SK-N-SH treated with all-trans-retinoic acid at 6 μM for 48 hours (cell line): ENCODE measurements at regions not wholly inside any gene's neighbourhood (a gene's known extent, or its start where the extent isn't known, plus 50 kb on each side); places are given as distances from the start of the nearest gene placed in this dataset.
"Not testable (repeated sequence)": the region's sequence is repeated elsewhere in the genome, so short reads cannot be mapped to it uniquely, and the experiment has no call there.

ENCODE experiments used
- ATAC-seq: fragments of 200-7000 bp; cut with Tn5 transposase; 3 replicates; pipeline ENCODE4 v1.9.1; 2020; ENCODE audit warnings: mild to moderate bottlenecking, moderate library complexity
- ARNTL ChIP-seq: fragments of 450-650 bp; formaldehyde crosslinking; IDR thresholded peaks from 2 replicates; pipeline ENCODE4 v1.5.0; 2020; ENCODE audit warnings: low read depth, mild to moderate bottlenecking, moderate library complexity, borderline replicate concordance
- BACH2 ChIP-seq: fragments of 250-450 bp; sonication (Bioruptor Pico); IDR thresholded peaks from 2 replicates; pipeline ENCODE4 v1.9.0; 2021; ENCODE audit warnings: mild to moderate bottlenecking, borderline replicate concordance
- CREB5 ChIP-seq: fragments of 250-450 bp; sonication (Bioruptor Pico); IDR thresholded peaks from 2 replicates; pipeline ENCODE4 v1.5.1; 2020; ENCODE audit warnings: low read depth, mild to moderate bottlenecking, moderate library complexity
- CSDC2 ChIP-seq: fragments of 250-450 bp; sonication (Bioruptor Pico); IDR thresholded peaks from 2 replicates; pipeline ENCODE4 v1.5.0; 2020; ENCODE audit warnings: mild to moderate bottlenecking, moderate library complexity
- CSRNP3 ChIP-seq: fragments of 250-450 bp; sonication (Bioruptor Pico); IDR thresholded peaks from 2 replicates; pipeline ENCODE4 v1.5.1; 2021; ENCODE audit warnings: mild to moderate bottlenecking, moderate library complexity
- ESRRG ChIP-seq: fragments of 250-450 bp; sonication (Bioruptor Pico); IDR thresholded peaks from 2 replicates; pipeline ENCODE4 v1.6.1; 2021; ENCODE audit warnings: mild to moderate bottlenecking
- GLIS3 ChIP-seq: fragments of 250-450 bp; sonication (Bioruptor Pico); IDR thresholded peaks from 2 replicates; pipeline ENCODE4 v1.5.0; 2020; ENCODE audit warnings: mild to moderate bottlenecking, moderate library complexity
- ISL1 ChIP-seq: fragments of 250-450 bp; sonication (Bioruptor Pico); IDR thresholded peaks from 2 replicates; pipeline ENCODE4 v2.1.2; 2022; ENCODE audit warnings: mild to moderate bottlenecking, moderate library complexity
- OSR1 ChIP-seq: fragments of 250-450 bp; sonication (Bioruptor Pico); IDR thresholded peaks from 2 replicates; pipeline ENCODE4 v1.8.0; 2022; ENCODE audit warnings: moderate library complexity, mild to moderate bottlenecking, inconsistent platforms
- PPARA ChIP-seq: fragments of 250-450 bp; sonication (Bioruptor Pico); IDR thresholded peaks from 2 replicates; pipeline ENCODE4 v1.5.0; 2020; ENCODE audit warnings: mild to moderate bottlenecking, borderline replicate concordance
- RARB ChIP-seq: fragments of 250-450 bp; sonication (Bioruptor Pico); IDR thresholded peaks from 2 replicates; pipeline ENCODE4 v1.8.0; 2021; ENCODE audit warnings: mild to moderate bottlenecking, moderate library complexity
- SNAI2 ChIP-seq: fragments of 250-450 bp; sonication (Bioruptor Pico); IDR thresholded peaks from 2 replicates; pipeline ENCODE4 v1.5.0; 2020; ENCODE audit warnings: mild to moderate bottlenecking, moderate library complexity
- TCF4 ChIP-seq: fragments of 250-450 bp; sonication (Bioruptor Pico); IDR thresholded peaks from 2 replicates; pipeline ENCODE4 v1.8.0; 2021; ENCODE audit warnings: mild to moderate bottlenecking, moderate library complexity, borderline replicate concordance
- TOX ChIP-seq: fragments of 250-450 bp; sonication (Bioruptor Pico); IDR thresholded peaks from 2 replicates; pipeline ENCODE4 v1.8.0; 2021; ENCODE audit warnings: mild to moderate bottlenecking, moderate library complexity, borderline replicate concordance
- ZC3H10 ChIP-seq: fragments of 250-450 bp; sonication (Bioruptor Pico); IDR thresholded peaks from 2 replicates; pipeline ENCODE4 v1.5.1; 2021; ENCODE audit warnings: mild to moderate bottlenecking, moderate library complexity
- ZFP3 ChIP-seq: fragments of 250-450 bp; sonication (Bioruptor Pico); IDR thresholded peaks from 2 replicates; pipeline ENCODE4 v1.5.0; 2020; ENCODE audit warnings: mild to moderate bottlenecking, moderate library complexity
- ZFP30 ChIP-seq: fragments of 450-650 bp; formaldehyde crosslinking; IDR thresholded peaks from 2 replicates; pipeline ENCODE4 v1.5.0; 2022; ENCODE audit warnings: mild to moderate bottlenecking, moderate library complexity
- ZNF565 ChIP-seq: fragments of 450-650 bp; formaldehyde crosslinking; conservative IDR thresholded peaks from 2 replicates; pipeline ENCODE4 v1.5.0; 2020; ENCODE audit warnings: low read depth, mild to moderate bottlenecking, moderate library complexity
- ZNF70 ChIP-seq: fragments of 450-650 bp; formaldehyde crosslinking; IDR thresholded peaks from 2 replicates; pipeline ENCODE4 v1.5.0; 2020; ENCODE audit warnings: mild to moderate bottlenecking, moderate library complexity
- ZNF8 ChIP-seq: fragments of 450-650 bp; formaldehyde crosslinking; IDR thresholded peaks from 2 replicates; pipeline ENCODE4 v1.5.0; 2020; ENCODE audit warnings: mild to moderate bottlenecking, moderate library complexity
- TF ChIP-seq, protein P1 (sequence below): fragments of 250-450 bp; sonication (Bioruptor Pico); IDR thresholded peaks from 2 replicates; pipeline ENCODE4 v1.8.0; 2021; ENCODE audit warnings: low read depth, mild to moderate bottlenecking, moderate library complexity, borderline replicate concordance
- TF ChIP-seq, protein P2 (sequence below): fragments of 250-450 bp; sonication (Bioruptor Pico); IDR thresholded peaks from 2 replicates; pipeline ENCODE4 v1.5.0; 2020; ENCODE audit warnings: mild to moderate bottlenecking, moderate library complexity

DNA sequence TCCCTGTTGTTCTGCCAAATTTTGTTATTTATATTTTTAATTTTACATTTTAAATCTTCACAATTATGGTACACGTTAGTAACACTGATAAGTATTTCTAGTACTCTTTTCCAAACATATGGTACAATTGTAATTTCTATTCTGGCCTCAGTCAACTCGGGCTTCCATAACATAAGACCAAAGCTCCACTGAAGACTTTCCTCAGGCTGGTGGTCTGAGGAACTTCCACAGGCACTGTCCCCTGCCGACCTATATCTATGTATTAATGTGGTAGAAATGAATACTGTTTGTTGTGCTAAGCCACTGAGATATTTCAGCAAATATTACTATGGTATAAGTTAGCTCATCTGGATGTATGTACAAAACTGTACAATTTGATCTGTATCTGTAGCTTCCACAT, 407.6 kb upstream of the ZNF804A start:
- no peak for TF ChIP-seq ZFP30 (CRISPR knock-in tag)
- TF ChIP-seq SNAI2 (CRISPR knock-in tag): no peak
- TF ChIP-seq ZNF8 (CRISPR knock-in tag): no peak
- TF ChIP-seq RARB (CRISPR knock-in tag): no peak
- TF ChIP-seq ZNF70: no peak
- no peak for TF ChIP-seq GLIS3 (CRISPR knock-in tag)
- TF ChIP-seq TCF4 (CRISPR knock-in tag): no peak
- TF ChIP-seq BACH2: no peak
- no peak for TF ChIP-seq CREB5 (CRISPR knock-in tag)
- TF ChIP-seq ARNTL: no peak
- no peak for TF ChIP-seq CSDC2 (CRISPR knock-in tag)
- no peak for TF ChIP-seq ZFP3 (CRISPR knock-in tag)
- TF ChIP-seq, all 23 proteins: peak for 0
- ATAC-seq: no peak

DNA sequence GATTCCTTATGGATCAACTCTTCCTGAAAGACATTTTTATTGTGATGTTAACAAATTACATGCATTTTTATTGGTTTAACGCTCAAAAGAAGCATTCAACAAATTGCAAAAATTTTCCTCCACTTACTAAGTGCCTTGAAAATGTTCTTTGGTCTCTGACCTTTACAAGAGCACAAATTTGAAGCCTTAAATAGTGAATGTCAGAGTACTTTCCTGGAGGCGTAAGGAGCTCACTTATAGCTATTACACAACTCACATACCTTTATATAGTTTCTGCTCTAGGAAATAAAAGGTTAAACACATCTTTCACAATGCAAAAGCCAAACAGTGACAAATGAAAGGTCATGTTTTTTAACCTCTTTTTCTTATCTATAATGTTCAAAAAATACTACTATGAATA, 405.7 kb upstream of the ZNF804A start:
- ATAC-seq: no peak
- no peak for TF ChIP-seq CSDC2 (CRISPR knock-in tag)
- no peak for TF ChIP-seq ARNTL
- no peak for TF ChIP-seq CSRNP3 (CRISPR knock-in tag)
- TF ChIP-seq ZNF70: no peak
- TF ChIP-seq SNAI2 (CRISPR knock-in tag): no peak

- TF ChIP-seq CREB5 (CRISPR knock-in tag): no peak
- no peak for TF ChIP-seq ZC3H10 (CRISPR knock-in tag)
- ATAC-seq: no peak
Measured at GRCh38 chr2:184197413-184197812, 400.9 kb upstream of the ZNF804A start.

DNA sequence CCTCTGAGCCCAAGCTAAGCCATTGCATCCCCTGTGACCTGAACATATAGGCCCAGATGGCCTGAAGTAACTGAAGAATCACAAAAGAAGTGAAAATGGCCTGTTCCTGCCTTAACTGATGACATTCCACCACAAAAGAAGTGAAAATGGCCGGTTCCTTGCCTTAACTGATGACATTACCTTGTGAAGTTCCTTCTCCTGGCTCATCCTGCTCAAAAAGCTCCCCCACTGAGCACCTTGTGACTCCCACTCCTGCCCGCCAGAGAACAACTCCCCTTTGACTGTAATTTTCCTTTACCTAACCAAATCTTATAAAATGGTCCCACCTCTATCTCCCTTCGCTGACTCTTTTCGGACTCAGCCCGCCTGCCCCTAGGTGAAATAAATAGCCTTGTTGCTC, 399.5 kb upstream of the ZNF804A start:
- not testable (repeated sequence) for ATAC-seq

GRCh38 chr2:184199274-184199673, 399.1 kb upstream of the ZNF804A start:
- no peak for ATAC-seq
- TF ChIP-seq CSRNP3 (CRISPR knock-in tag) (no peak), RARB (CRISPR knock-in tag) (no peak), ZNF70 (no peak), TCF4 (CRISPR knock-in tag) (no peak), ZC3H10 (CRISPR knock-in tag) (no peak), ARNTL (no peak), ZFP30 (CRISPR knock-in tag) (no peak), ZNF565 (CRISPR knock-in tag) (no peak), TOX (CRISPR knock-in tag) (no peak), CREB5 (CRISPR knock-in tag) (no peak), BACH2 (no peak), ISL1 (CRISPR knock-in tag) (no peak), ZFP3 (CRISPR knock-in tag) (no peak), OSR1 (CRISPR knock-in tag) (no peak), ESRRG (no peak), PPARA (no peak), SNAI2 (CRISPR knock-in tag) (no peak), ZNF8 (CRISPR knock-in tag) (no peak)
- TF ChIP-seq, protein P1, sequence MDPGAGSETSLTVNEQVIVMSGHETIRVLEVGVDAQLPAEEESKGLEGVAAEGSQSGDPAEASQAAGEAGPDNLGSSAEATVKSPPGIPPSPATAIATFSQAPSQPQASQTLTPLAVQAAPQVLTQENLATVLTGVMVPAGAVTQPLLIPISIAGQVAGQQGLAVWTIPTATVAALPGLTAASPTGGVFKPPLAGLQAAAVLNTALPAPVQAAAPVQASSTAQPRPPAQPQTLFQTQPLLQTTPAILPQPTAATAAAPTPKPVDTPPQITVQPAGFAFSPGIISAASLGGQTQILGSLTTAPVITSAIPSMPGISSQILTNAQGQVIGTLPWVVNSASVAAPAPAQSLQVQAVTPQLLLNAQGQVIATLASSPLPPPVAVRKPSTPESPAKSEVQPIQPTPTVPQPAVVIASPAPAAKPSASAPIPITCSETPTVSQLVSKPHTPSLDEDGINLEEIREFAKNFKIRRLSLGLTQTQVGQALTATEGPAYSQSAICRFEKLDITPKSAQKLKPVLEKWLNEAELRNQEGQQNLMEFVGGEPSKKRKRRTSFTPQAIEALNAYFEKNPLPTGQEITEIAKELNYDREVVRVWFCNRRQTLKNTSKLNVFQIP: no peak
- TF ChIP-seq, protein P2, sequence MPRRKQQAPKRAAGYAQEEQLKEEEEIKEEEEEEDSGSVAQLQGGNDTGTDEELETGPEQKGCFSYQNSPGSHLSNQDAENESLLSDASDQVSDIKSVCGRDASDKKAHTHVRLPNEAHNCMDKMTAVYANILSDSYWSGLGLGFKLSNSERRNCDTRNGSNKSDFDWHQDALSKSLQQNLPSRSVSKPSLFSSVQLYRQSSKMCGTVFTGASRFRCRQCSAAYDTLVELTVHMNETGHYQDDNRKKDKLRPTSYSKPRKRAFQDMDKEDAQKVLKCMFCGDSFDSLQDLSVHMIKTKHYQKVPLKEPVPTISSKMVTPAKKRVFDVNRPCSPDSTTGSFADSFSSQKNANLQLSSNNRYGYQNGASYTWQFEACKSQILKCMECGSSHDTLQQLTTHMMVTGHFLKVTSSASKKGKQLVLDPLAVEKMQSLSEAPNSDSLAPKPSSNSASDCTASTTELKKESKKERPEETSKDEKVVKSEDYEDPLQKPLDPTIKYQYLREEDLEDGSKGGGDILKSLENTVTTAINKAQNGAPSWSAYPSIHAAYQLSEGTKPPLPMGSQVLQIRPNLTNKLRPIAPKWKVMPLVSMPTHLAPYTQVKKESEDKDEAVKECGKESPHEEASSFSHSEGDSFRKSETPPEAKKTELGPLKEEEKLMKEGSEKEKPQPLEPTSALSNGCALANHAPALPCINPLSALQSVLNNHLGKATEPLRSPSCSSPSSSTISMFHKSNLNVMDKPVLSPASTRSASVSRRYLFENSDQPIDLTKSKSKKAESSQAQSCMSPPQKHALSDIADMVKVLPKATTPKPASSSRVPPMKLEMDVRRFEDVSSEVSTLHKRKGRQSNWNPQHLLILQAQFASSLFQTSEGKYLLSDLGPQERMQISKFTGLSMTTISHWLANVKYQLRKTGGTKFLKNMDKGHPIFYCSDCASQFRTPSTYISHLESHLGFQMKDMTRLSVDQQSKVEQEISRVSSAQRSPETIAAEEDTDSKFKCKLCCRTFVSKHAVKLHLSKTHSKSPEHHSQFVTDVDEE (CRISPR knock-in tag): no peak
- TF ChIP-seq, all 23 proteins: peak for 0
